Natural killer cell (primary cell): ENCODE measurements at regions not wholly inside any gene's neighbourhood (a gene's known extent, or its start where the extent isn't known, plus 50 kb on each side); places are given as distances from the start of the nearest gene placed in this dataset.

ENCODE experiments used
- ATAC-seq, 3 donors: fragments of 150-1000 bp in 2 of 3; fragments of 200-7000 bp in 1 of 3; cut with Tn5 transposase; 1 replicate in 1 of 3; 2 replicates in 2 of 3; pipeline ENCODE4 v1.10.0; 2021; ENCODE audit warnings: mild to moderate bottlenecking in 2 of 3, moderate library complexity in 2 of 3
- DNase-seq, 2 donors: peaks; one replicate each; pipeline versions ENCODE4 v3.0.0 to v3.0.0-alpha.2; 2013 to 2021; ENCODE audit warnings: mixed read lengths in 1 of 2
- H3K27ac ChIP-seq: one replicate; pipeline ENCODE4 v1.5.1; 2013; ENCODE audit warnings: mild to moderate bottlenecking, low read length
- H3K27me3 ChIP-seq: one replicate; pipeline ENCODE4 v1.6.1; 2013; ENCODE audit warnings: low read length; ENCODE audit not compliant: control insufficient read depth, insufficient read depth
- H3K36me3 ChIP-seq: one replicate; pipeline ENCODE4 v1.6.1; 2013; ENCODE audit warnings: low read length; ENCODE audit not compliant: control insufficient read depth, insufficient read depth
- H3K4me1 ChIP-seq: one replicate; pipeline ENCODE4 v1.6.1; 2013; ENCODE audit warnings: low read length; ENCODE audit not compliant: control insufficient read depth, insufficient read depth
- H3K4me3 ChIP-seq: one replicate; pipeline ENCODE4 v1.5.1; 2013; ENCODE audit warnings: low read length
- H3K9me3 ChIP-seq: one replicate; pipeline ENCODE4 v1.6.1; 2013; ENCODE audit warnings: low read length; ENCODE audit not compliant: control insufficient read depth, insufficient read depth
- H3K27ac Mint-ChIP-seq, 2 donors: one replicate each; pipeline ENCODE4 v1.8.0; 2022; ENCODE audit warnings: mild to moderate bottlenecking in 2 of 2, mixed read lengths in 2 of 2, moderate library complexity in 1 of 2
- H3K27me3 Mint-ChIP-seq, 2 donors: one replicate each; pipeline ENCODE4 v1.8.0; 2022; ENCODE audit warnings: low read depth in 2 of 2, mixed read lengths in 2 of 2
- H3K36me3 Mint-ChIP-seq: one replicate; pipeline ENCODE4 v1.8.0; 2022; ENCODE audit warnings: mixed read lengths
- H3K4me1 Mint-ChIP-seq, 2 donors: one replicate each; pipeline ENCODE4 v1.8.0; 2022; ENCODE audit warnings: mixed read lengths in 2 of 2
- H3K4me3 Mint-ChIP-seq: one replicate; pipeline ENCODE4 v1.8.0; 2022; ENCODE audit warnings: mild to moderate bottlenecking, moderate library complexity, mixed read lengths
- H3K9me3 Mint-ChIP-seq, 2 donors: one replicate each; pipeline ENCODE4 v1.8.0; 2022; ENCODE audit warnings: mixed read lengths in 2 of 2
- CTCF ChIP-seq: fragments of 200-600 bp; IDR thresholded peaks from one replicate; pipeline ENCODE4 v1.8.0; 2022; ENCODE audit warnings: antibody characterized with exemption
- WGBS: methylation state at CpG from one replicate; pipeline ENCODE4 v1.1.7; 2013; ENCODE audit warnings: missing lambda C conversion rate; ENCODE audit not compliant: insufficient coverage; 5-methylcytosine and 5-hydroxymethylcytosine counted together
- intact Hi-C: fragments of 100-400 bp; cut with micrococcal nuclease; formaldehyde crosslinking; loops from one replicate; pipeline ENCODE4 v1.14.2; 2022

DNA sequence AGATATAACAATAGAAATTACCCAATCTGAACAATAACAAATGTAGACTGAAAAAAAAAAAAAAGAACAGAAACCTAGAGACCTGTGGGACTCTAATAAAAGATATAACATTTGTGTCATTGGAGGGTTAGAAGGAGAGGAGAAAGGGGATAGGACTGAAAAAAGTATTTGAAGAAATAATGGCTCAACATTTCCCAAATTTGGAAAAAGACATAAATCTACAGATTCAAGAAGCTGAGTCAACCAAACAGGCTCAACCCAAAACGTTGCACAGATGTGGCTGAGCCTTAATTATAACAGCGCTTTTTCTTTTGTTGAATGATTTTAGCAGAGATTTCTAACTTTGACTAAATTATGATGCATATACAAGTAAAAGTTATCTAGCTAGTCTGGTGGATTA is 131.3 kb downstream of the TMTC3 start:
- Mint-ChIP-seq H3K4me3 (no peak overlapping the region), H3K9me3 (peaks cover 0 to 9% of the 10 kb centered on the region in 2 donors), H3K27ac (no peak overlapping the region), H3K4me1 (no peaks in the 10 kb centered on the region), H3K36me3 (no peaks in the 10 kb centered on the region), H3K27me3 (no peaks in the 10 kb centered on the region)
- no peaks in the 10 kb centered on the region for H3K4me1 ChIP-seq
- H3K27me3 ChIP-seq = no peaks in the 10 kb centered on the region
- intact Hi-C loops = no loop called here
- no peak overlapping the region for H3K27ac ChIP-seq
- ATAC-seq = no peak
- H3K9me3 ChIP-seq = no peaks in the 10 kb centered on the region
- H3K36me3 ChIP-seq = no peaks in the 10 kb centered on the region
- no CpG with 5 or more reads among the region's 2 CpGs for WGBS
- no peak overlapping the region for H3K4me3 ChIP-seq
- no peak for TF ChIP-seq CTCF
- DNase-seq = no peak

DNA sequence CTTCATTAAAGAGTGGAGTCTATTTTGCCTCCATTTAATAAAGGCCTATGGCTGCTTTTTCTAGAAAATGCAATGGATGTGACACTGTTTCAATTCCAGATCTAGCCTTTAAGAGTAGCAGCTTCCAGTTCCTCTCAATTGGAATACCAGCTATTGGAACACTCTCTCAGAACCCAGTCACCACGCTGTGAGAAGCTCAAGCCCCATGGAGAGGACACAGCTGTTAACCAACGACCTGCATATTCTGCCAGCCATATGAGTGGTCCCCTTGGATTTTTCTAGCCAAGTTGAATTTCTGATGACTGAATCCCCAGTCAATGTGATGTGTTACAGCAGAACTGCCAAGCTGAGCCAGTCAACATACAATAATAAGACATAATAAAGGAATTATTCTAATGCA is 131.8 kb downstream of the TMTC3 start:
- 79% methylated on average over 2 of the region's 2 CpGs for whole genome bisulfite sequencing
- Mint-ChIP-seq H3K27ac (no peak overlapping the region), H3K4me1 (no peaks in the 10 kb centered on the region), H3K27me3 (no peaks in the 10 kb centered on the region), H3K4me3 (no peak overlapping the region), H3K9me3 (peaks cover 0 to 9% of the 10 kb centered on the region in 2 donors), H3K36me3 (no peaks in the 10 kb centered on the region)
- no peaks in the 10 kb centered on the region for H3K9me3 ChIP-seq
- H3K36me3 ChIP-seq = no peaks in the 10 kb centered on the region
- no peaks in the 10 kb centered on the region for H3K4me1 ChIP-seq
- TF ChIP-seq CTCF = no peak
- intact Hi-C loops = no loop called here
- no peak overlapping the region for H3K27ac ChIP-seq
- DNase-seq (no peak), ATAC-seq (no peak)
- H3K27me3 ChIP-seq = no peaks in the 10 kb centered on the region
- H3K4me3 ChIP-seq = no peak overlapping the region

- ATAC-seq = no peak
- no peaks in the 10 kb centered on the region for H3K4me1 ChIP-seq
- no peak for TF ChIP-seq CTCF
- no peaks in the 10 kb centered on the region for H3K27me3 ChIP-seq
- no peak overlapping the region for H3K4me3 ChIP-seq
- H3K36me3 ChIP-seq = no peaks in the 10 kb centered on the region
- Mint-ChIP-seq H3K9me3 (peaks cover 9 to 12% of the 10 kb centered on the region in 2 donors), H3K27me3 (no peaks in the 10 kb centered on the region), H3K4me3 (no peak overlapping the region), H3K4me1 (no peaks in the 10 kb centered on the region), H3K27ac (no peak overlapping the region), H3K36me3 (no peaks in the 10 kb centered on the region)
- intact Hi-C loops = no loop called here
- H3K9me3 ChIP-seq = no peaks in the 10 kb centered on the region
- 90% methylated on average over 2 of the region's 3 CpGs for WGBS
- H3K27ac ChIP-seq = no peak overlapping the region
- DNase-seq = no peak
Measured at GRCh38 chr12:88291498-88292131, 149.5 kb downstream of the TMTC3 start.

DNA sequence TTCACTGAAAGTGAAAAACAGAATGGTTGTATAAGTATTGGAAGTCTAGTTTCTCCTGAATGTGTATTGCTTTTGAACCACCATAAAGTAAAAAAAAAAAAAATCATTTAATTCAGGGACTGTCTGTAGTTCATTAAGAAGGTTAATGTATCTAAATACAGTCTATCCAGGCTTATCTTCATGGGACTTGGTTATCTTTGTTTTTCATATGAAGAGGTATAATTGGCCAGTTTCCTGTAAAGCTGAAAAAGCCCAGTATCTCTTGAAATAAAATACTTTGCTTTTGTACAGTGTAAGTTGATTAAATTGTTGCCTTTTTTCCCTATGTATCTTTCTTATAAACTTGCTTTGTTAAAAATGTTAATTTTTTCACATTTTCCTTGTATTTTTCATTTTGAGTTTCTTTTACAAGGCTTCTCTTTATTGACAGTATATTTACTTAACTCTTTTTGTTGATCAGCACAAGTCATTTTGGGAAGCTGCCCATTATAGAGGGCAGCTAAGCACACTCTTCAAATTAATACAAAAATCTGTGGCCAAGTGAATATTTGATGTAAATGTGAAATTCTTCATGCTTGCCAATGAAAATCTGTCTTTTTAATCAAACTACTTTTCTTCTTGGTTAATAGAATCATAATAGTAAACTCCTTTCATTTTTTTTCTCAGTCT is 156.0 kb downstream of the TMTC3 start:
- H3K4me1 ChIP-seq = no peaks in the 10 kb centered on the region
- H3K9me3 ChIP-seq = no peaks in the 10 kb centered on the region
- intact Hi-C loops = no loop called here
- no peaks in the 10 kb centered on the region for H3K36me3 ChIP-seq
- no peaks in the 10 kb centered on the region for H3K27me3 Mint-ChIP-seq
- ATAC-seq = no peak
- no peaks in the 10 kb centered on the region for H3K27me3 ChIP-seq
- no peak overlapping the region for H3K4me3 ChIP-seq
- H3K27ac Mint-ChIP-seq = no peak overlapping the region
- no peaks in the 10 kb centered on the region for H3K36me3 Mint-ChIP-seq
- DNase-seq = no peak
- H3K9me3 Mint-ChIP-seq = peaks cover 6 to 11% of the 10 kb centered on the region in 2 donors
- no peak overlapping the region for H3K4me3 Mint-ChIP-seq
- TF ChIP-seq CTCF = no peak
- no peaks in the 10 kb centered on the region for H3K4me1 Mint-ChIP-seq
- H3K27ac ChIP-seq = no peak overlapping the region
